ENCODE measurements at regions not wholly inside any gene's neighbourhood (a gene's known extent, or its start where the extent isn't known, plus 50 kb on each side); places are given as distances from the start of the nearest gene placed in this dataset.
"Not testable (repeated sequence)": the region's sequence is repeated elsewhere in the genome, so short reads cannot be mapped to it uniquely, and the experiment has no call there.

DNA sequence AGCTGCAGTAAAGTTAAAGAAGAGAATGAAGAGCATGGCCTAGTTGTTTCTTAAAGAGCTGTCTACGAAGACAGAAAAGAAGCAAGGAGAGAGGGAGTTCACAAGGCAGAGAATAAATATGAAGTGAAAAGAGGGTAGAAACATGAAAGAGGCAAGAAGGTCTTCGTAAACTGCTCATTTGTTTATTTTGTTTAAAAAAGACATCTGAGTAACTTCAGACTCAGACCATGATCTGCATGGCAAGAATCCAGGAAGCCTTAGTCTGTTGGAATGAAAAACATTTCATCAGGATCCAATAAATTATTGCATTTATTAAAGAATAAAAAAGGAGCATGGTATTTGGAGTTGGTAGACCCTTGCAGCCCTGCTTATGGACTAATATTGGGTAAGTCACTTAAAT, 151.1 kb downstream of the SEM1 start:
- no peak for DNase-seq

- DNase-seq = no peak
Observed at GRCh38 chr7:96558093-96558492, 151.6 kb downstream of the SEM1 start.

DNA sequence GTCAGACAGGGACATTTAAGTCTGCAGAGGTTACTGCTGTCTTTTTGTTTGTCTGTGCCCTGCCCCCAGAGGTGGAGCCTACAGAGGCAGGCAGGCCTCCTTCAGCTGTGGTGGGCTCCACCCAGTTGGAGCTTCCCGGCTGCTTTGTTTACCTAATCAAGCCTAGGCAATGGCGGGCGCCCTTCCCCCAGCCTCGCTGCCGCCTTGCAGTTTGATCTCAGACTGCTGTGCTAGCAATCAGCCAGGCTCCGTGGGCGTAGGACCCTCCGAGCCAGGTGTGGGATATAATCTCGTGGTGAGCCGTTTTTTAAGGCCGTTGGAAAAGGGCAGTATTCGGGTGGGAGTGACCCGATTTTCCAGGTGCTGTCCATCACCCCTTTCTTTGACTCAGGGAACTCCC, 152.0 kb downstream of the SEM1 start:
- not testable (repeated sequence) for DNase-seq

GRCh38 chr7:96548664-96549063, 161.0 kb downstream of the SEM1 start:
- DNase-seq = no peak

DNA sequence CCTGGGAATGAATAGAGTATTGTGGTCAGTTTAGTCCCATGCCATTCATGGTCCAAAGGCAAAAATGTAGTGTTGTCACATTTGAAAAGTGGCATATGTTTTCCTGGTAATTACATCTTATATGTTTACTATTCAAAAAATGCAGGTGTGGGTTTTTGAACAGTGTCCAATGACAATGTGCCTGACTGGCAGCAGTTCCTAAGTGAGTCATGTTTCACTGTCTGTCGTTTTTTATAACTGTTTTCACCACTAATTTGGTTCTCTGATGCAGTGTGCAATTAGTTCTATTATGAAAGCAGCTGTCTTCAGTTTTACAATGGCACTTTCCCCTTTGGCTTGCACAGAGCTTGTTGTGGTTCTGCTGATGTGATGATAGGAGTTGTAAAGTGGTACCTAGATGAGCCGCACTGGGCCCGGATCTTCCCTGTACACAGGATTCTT, 162.3 kb downstream of the SEM1 start:
- DNase-seq = no peak

GRCh38 chr7:96546426-96546825, 163.2 kb downstream of the SEM1 start:
- no peak for DNase-seq

DNA sequence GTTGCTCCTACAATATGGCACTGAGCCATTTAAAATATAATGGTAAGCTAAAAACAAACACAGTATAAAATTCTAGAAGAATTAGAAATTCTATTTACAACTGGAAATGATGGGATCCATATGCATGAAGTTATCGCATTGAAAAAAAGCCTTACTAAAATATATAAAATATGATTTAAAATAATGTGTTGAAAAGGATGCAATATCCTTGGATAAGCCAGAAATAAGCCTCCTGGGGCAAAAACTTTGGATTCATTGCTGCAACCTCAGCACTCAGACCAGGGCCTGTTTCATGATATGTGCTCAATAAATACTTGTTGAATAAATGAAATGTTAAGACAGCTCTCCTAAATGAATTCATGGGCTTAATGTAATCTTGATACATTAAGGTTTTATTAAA, 170.2 kb downstream of the SEM1 start:
- no peak for DNase-seq

- DNase-seq = no peak
Observed at GRCh38 chr7:96538632-96539031, 171.0 kb downstream of the SEM1 start.

DNA sequence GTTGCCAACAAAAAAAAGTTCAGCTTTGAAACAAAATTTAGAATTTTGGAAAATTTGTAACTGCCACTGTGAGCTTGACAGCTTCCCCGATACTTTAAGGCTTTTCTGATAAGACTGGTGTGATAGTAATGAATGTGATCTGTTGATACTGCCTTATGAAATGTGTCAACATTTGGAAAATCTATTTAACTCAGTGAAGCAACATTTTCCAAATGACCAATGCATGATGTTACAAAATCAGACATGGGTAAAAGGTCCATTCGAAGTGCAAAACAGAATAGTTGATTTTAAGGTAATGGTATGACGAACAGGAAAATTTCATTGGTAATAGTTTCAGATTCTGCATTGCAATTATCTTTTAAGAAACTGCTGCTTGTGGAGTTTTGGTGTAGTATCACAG, 175.4 kb downstream of the SEM1 start:
- no peak for DNase-seq

- DNase-seq = no peak
Observed at GRCh38 chr7:96532428-96532935, 177.2 kb downstream of the SEM1 start.

GRCh38 chr7:96531331-96531730, 178.3 kb downstream of the SEM1 start:
- DNase-seq = no peak

GRCh38 chr7:96530786-96531185, 178.9 kb downstream of the SEM1 start:
- no peak for DNase-seq

DNA sequence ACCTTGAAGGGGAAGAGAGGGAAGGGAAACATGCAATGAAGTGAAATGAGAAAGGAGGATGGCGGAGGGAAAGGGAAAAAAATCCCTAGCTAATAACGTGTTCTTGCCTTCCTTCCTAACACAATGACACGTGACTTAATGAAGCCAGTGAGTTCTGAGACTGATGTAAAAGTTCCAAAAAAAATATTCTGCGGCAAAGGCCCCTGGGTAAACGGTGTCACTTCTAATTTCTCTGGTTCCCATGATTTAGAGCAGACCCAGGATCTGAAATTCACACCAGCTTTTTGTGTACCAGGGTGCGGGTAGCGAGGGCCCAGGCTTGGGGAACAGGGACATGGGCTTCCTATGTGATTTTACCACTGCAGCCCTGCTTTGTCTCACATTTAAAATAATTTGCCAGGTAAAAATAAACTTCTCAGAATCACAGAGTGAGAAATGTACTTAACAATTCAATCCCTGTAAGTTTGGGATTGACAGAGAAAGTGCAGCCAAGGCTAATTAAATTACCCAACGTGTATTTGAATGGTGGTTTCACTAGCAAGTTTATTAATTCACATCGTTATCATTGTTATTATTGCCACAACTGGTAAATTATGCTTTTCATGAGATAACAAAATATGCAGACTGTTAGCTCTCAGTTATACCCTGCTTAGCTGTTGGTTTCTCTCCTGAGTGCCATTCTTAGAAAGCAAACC, 182.4 kb downstream of the SEM1 start:
- no peak for DNase-seq

GRCh38 chr7:96526496-96526895, 183.2 kb downstream of the SEM1 start:
- no peak for DNase-seq

DNA sequence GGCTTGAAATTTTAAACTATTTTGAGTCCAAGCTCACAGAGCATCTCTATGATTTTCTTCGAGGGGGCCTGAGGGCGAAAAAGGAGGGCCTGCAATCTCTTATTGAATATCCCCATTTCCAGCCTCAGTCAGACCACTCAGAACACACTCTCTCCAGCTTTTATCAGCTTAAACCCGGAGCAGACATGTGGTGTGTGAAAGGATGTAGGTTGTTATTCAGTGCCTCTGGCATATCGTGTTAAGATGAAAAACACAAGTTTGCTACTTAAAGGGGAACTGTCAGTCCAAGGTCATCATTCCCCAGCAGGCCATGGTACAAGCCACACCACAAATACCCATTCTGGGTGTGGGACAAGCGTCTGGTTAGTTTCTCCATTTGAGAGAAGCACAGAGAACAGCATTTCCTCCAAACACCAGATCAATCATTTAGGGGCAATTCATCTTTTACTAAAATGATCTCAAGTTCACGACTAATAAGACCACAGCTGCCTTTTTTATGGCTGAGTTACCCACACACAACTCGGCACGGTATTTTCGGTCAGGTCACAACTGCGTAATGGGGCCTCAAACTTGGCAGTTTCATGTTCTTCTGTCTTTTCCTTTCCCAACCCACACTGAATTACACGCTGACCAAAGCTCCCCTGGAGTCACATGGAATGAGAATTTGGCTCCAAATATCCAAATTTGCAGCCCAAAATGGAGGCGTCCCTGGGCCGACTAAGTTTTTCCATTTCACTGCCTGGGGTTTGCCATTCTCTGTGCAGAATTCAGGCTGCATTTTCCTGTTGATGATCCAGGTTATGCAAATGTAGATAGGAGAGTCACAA, 188.4 kb downstream of the SEM1 start:
- no peak for DNase-seq

DNA sequence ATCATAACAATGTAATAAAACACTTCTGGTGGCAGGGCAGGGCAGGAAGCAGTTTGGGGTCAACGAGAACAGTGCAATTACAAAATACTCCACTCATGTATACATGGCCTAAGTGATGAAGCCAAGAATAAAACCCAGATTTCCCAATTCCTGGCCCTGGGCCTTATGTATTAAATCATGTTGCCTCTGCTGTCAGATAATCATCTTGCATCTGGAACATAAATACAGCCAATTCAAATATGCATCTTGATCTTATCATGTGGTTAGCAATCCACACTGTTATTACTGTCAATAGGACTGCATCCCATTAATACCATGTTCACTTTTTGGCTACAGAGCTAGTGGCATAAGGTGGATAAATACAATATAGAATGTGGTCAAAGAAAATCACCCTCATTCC, 186.5 kb upstream of the SLC25A13 start:
- no peak for DNase-seq

DNA sequence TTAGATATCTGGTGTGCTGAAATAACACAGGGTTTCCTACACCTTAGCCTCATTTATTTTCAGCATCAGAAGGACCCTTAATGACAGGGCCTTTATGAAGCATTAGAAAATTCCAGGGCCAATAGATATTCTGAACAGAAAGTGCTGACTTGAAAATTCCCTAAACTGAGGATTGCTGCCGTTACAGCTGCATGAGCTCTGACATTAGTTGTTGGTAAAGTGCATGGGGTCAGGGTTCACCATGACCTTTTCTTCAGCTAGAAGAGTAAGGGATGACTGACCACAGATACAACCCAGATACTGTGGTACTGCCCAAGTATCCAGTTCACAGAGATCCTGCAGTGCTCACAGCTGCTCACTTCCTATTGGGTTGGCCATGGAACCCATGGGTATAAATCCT, 181.7 kb upstream of the SLC25A13 start:
- no peak for DNase-seq

DNA sequence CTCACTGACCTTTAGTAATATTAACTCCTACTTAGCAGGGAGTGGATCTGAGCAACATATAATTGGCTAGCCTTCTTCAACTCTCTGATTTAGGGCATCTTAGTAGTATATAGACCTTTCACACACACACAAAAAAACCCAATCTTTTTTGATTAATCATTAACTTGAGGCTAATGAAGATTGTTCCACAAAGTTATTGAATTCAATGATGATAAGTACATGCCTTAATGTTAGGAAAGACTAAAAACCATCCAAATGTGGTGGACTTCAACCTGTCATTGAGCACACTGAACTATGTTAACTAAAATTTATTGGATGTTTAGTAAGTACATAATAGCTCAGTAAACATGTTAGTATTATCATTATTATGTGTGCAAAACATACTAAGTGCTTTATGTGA, 179.4 kb upstream of the SLC25A13 start:
- DNase-seq = no peak

DNA sequence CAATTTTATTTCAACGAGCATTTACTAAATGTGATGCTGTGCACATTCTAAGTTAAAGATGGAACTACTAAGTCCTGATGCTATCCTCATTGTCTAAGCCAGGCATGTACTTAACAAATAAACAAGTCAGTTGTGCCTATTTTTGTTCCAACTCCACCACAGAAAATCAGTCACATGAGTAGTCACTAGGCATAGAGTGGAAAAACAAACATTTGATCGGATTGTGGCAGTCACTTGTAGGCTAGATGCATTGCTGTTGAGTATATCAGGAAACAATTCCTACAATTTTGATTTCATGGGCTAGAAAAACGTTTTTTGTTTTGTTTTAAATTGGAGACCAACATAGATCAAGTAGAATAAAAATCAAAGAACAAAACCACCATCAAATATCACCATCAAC, 177.6 kb upstream of the SLC25A13 start:
- DNase-seq = no peak

- no peak for DNase-seq
Observed at GRCh38 chr7:96497567-96497966, 175.7 kb upstream of the SLC25A13 start.

- DNase-seq = no peak
Observed at GRCh38 chr7:96495751-96496216, 173.9 kb upstream of the SLC25A13 start.

- DNase-seq = no peak
Observed at GRCh38 chr7:96486681-96487080, 164.8 kb upstream of the SLC25A13 start.

GRCh38 chr7:96484845-96485244, 162.9 kb upstream of the SLC25A13 start:
- DNase-seq = no peak

DNA sequence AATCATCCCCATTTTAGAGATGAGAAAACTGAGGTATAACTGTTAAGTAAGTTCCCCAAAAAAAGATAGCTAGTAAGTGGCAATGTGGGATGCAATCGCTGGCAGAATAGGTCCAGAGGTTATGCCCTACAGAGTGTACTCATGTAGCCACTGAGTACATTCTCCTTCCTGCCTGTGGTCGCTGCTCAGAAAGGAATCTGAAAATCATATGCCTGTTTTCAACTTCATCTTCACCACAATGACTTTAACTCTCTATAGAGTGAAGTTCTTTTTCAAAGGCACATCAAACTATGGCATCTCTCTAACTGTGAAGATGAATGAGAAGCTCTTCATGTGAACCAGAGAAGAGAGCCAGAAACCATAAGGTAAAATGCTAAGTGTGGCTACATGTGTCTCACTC, 162.2 kb upstream of the SLC25A13 start:
- no peak for DNase-seq
